ENCODE measurements at regions not wholly inside any gene's neighbourhood (a gene's known extent, or its start where the extent isn't known, plus 50 kb on each side); places are given as distances from the start of the nearest gene placed in this dataset.
A peak's percentile ranks its signal among the peaks of the same experiment; 100 is the strongest.

- no peak for DNase-seq (ENCODE audit: low read depth)
Measured at GRCh38 chrY:15404551-15404950, 880.2 kb downstream of the NLGN4Y start.

GRCh38 chrY:15415165-15415564 lies 890.8 kb downstream of the NLGN4Y start:
- DNase-seq (ENCODE audit: low read depth), result no peak

- DNase-seq (ENCODE audit: low read depth), result no peak
Measured at GRCh38 chrY:15418613-15419012, 894.3 kb downstream of the NLGN4Y start.

GRCh38 chrY:15424665-15425132 lies 900.4 kb downstream of the NLGN4Y start:
- DNase-seq (ENCODE audit: low read depth), result no peak

- DNase-seq (ENCODE audit: low read depth), result no peak
Measured at GRCh38 chrY:15440021-15440695, 915.8 kb downstream of the NLGN4Y start.

- DNase-seq (ENCODE audit: low read depth), result no peak
Measured at GRCh38 chrY:15440696-15441408, 916.5 kb downstream of the NLGN4Y start.

GRCh38 chrY:15441878-15442277 lies 917.5 kb downstream of the NLGN4Y start:
- no peak for DNase-seq (ENCODE audit: low read depth)

GRCh38 chrY:15445871-15446270 lies 921.5 kb downstream of the NLGN4Y start:
- no peak for DNase-seq (ENCODE audit: low read depth)

GRCh38 chrY:15446861-15447260 lies 922.5 kb downstream of the NLGN4Y start:
- no peak for DNase-seq (ENCODE audit: low read depth)

GRCh38 chrY:15447959-15448358 lies 923.6 kb downstream of the NLGN4Y start:
- DNase-seq (ENCODE audit: low read depth), result no peak

- no peak for DNase-seq (ENCODE audit: low read depth)
Measured at GRCh38 chrY:15455133-15455937, 931.0 kb downstream of the NLGN4Y start.

- peak; percentile 34 for DNase-seq (ENCODE audit: low read depth)
Measured at GRCh38 chrY:15455980-15456469, 931.7 kb downstream of the NLGN4Y start.

- DNase-seq (ENCODE audit: low read depth), result no peak
Measured at GRCh38 chrY:15456491-15456890, 932.2 kb downstream of the NLGN4Y start.

GRCh38 chrY:15457682-15458081 lies 933.4 kb downstream of the NLGN4Y start:
- DNase-seq (ENCODE audit: low read depth), result no peak

- DNase-seq (ENCODE audit: low read depth), result no peak
Measured at GRCh38 chrY:15458426-15458825, 934.1 kb downstream of the NLGN4Y start.

- no peak for DNase-seq (ENCODE audit: low read depth)
Measured at GRCh38 chrY:15465880-15466279, 941.6 kb downstream of the NLGN4Y start.

GRCh38 chrY:15466891-15467290 lies 942.6 kb downstream of the NLGN4Y start:
- no peak for DNase-seq (ENCODE audit: low read depth)

GRCh38 chrY:15468091-15468490 lies 943.8 kb downstream of the NLGN4Y start:
- no peak for DNase-seq (ENCODE audit: low read depth)

GRCh38 chrY:15471371-15471770 lies 947.0 kb downstream of the NLGN4Y start:
- no peak for DNase-seq (ENCODE audit: low read depth)

GRCh38 chrY:15478348-15478963 lies 954.1 kb downstream of the NLGN4Y start:
- no peak for DNase-seq (ENCODE audit: low read depth)

- DNase-seq (ENCODE audit: low read depth), result no peak
Measured at GRCh38 chrY:15500536-15500935, 976.2 kb downstream of the NLGN4Y start.

GRCh38 chrY:15501181-15501580 lies 976.9 kb downstream of the NLGN4Y start:
- no peak for DNase-seq (ENCODE audit: low read depth)
